Heart right ventricle (tissue), 16 donors: ENCODE measurements at regions not wholly inside any gene's neighbourhood (a gene's known extent, or its start where the extent isn't known, plus 50 kb on each side); places are given as distances from the start of the nearest gene placed in this dataset.

ENCODE experiments used
- ATAC-seq, 8 donors: fragments of 200-7000 bp; cut with Tn5 transposase; one replicate each; pipeline ENCODE4 v1.9.1; 2020; ENCODE audit warnings: mild to moderate bottlenecking in 8 of 8, moderate library complexity in 8 of 8, moderate number of reproducible peaks in 1 of 8
- DNase-seq, 2 donors: peaks; one replicate each; pipeline ENCODE4 v3.0.0-alpha.2; 2020
- H3K27ac ChIP-seq, 10 donors: fragments of 200-600 bp; sonication (generic) in 2 of 10; one replicate each; pipeline versions ENCODE4 v1.5.0 to v1.8.0; 2020 to 2022; ENCODE audit warnings: mild to moderate bottlenecking in 3 of 10
- H3K27me3 ChIP-seq, 7 donors: fragments of 200-600 bp; one replicate each; pipeline ENCODE4 v1.8.0; 2021 to 2022; ENCODE audit warnings: mild to moderate bottlenecking in 2 of 7
- H3K36me3 ChIP-seq, 9 donors: fragments of 200-600 bp; sonication (generic) in 1 of 9; one replicate each; pipeline versions ENCODE4 v1.5.0 to v1.8.0; 2020 to 2022; ENCODE audit warnings: mild to moderate bottlenecking in 2 of 9
- H3K4me1 ChIP-seq, 9 donors: fragments of 200-600 bp; sonication (generic) in 1 of 9; one replicate each; pipeline versions ENCODE4 v1.5.0 to v1.8.0; 2020 to 2022; ENCODE audit warnings: mild to moderate bottlenecking in 4 of 9
- H3K4me3 ChIP-seq, 10 donors: fragments of 200-600 bp; sonication (generic) in 2 of 10; one replicate each; pipeline versions ENCODE4 v1.5.0 to v1.8.0; 2020 to 2022; ENCODE audit warnings: mild to moderate bottlenecking in 7 of 10, moderate library complexity in 2 of 10
- H3K9me3 ChIP-seq, 11 donors: fragments of 200-600 bp in 10 of 11; sonication (generic) in 2 of 11; one replicate each; pipeline versions ENCODE4 v1.5.0 to v1.8.0; 2013 to 2022; ENCODE audit warnings: mild to moderate bottlenecking in 2 of 11, control low read depth in 1 of 11, moderate library complexity in 1 of 11
- WGBS, 2 donors: extraction: QIAGEN DNeasy Blood & Tissue Kit; methylation state at CpG; one replicate each; pipeline ENCODE4 v1.1.7; 2013; ENCODE audit warnings: inconsistent platforms in 1 of 2; 5-methylcytosine and 5-hydroxymethylcytosine counted together
- intact Hi-C, 10 donors: fragments of 100-400 bp; cut with DNase I; formaldehyde crosslinking; loops; one replicate each; pipeline versions ENCODE4 v1.11.1 to v1.14.2; 2022
- TF ChIP-seq, protein P1 (sequence below), 9 donors: fragments of 200-600 bp; sonication (generic) in 2 of 9; IDR thresholded peaks; one replicate each; pipeline versions ENCODE4 v1.5.0 to v1.8.0; 2021 to 2022; ENCODE audit warnings: antibody characterized with exemption in 9 of 9, mild to moderate bottlenecking in 5 of 9, moderate library complexity in 1 of 9
- donor health status: Arrhythmogenic right ventricular cardiomyopathy.
- donor health status: ischemic (EF 13 %, LVEDD 7.1; RV severe dilation, severe dysfunction).
- donor health status: healthy with polysubstance abuse.
- donor health status: DM: no; HTN: yes; CAD: no.
- donor health status: DM: no; HTN: no; CAD: no.
- donor health status: ischemic (EF 25% LVEDD 6.9; RV normal size, moderate dysfunction).
- donor health status: ischemic (EF 25% LVEDD 5.7; RV mildly dilated, moderate dysfunction).
- donor health status: healthy.
- donor health status: DM: yes; HTN: yes; CAD: no.
- donor health status: Ischemic cardiomyopathy.
- donor health status: ischemic (EF 35%, LVEDD 5.7; RV mildly dilated, moderate dysfunction).
- donor health status: nonischemic (EF 11% LVEDD 7.7; RV severe dilation, severe dysfunction).
- donor health status: DM: yes; HTN: yes; CAD: no.
- donor health status: PGD.
- donor health status: ischemic (EF 29% LVEDD 5.4; RV normal size, mild dysfunction).
- donor health status: nonischemic (EF 23%, LVEDD 6.1; RV moderate dilation, normal function).

GRCh38 chr15:95868970-95869369 is 461.5 kb upstream of the NR2F2 start:
- no peak for ATAC-seq
- DNase-seq = no peak
- WGBS, 2 donors = 88 to 93% methylated on average over 13 of the region's 13 CpGs
- Histone ChIP-seq H3K27ac (no peak overlapping the region), H3K36me3 (no peaks in the 10 kb centered on the region), H3K4me1 (no peaks in the 10 kb centered on the region), H3K27me3 (no peaks in the 10 kb centered on the region), H3K9me3 (no peaks in the 10 kb centered on the region), H3K4me3 (no peak overlapping the region)
- TF ChIP-seq, protein P1, sequence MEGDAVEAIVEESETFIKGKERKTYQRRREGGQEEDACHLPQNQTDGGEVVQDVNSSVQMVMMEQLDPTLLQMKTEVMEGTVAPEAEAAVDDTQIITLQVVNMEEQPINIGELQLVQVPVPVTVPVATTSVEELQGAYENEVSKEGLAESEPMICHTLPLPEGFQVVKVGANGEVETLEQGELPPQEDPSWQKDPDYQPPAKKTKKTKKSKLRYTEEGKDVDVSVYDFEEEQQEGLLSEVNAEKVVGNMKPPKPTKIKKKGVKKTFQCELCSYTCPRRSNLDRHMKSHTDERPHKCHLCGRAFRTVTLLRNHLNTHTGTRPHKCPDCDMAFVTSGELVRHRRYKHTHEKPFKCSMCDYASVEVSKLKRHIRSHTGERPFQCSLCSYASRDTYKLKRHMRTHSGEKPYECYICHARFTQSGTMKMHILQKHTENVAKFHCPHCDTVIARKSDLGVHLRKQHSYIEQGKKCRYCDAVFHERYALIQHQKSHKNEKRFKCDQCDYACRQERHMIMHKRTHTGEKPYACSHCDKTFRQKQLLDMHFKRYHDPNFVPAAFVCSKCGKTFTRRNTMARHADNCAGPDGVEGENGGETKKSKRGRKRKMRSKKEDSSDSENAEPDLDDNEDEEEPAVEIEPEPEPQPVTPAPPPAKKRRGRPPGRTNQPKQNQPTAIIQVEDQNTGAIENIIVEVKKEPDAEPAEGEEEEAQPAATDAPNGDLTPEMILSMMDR (IDR thresholded peaks at IDR 0.05) = no peak
- intact Hi-C loops = no loop called here

DNA sequence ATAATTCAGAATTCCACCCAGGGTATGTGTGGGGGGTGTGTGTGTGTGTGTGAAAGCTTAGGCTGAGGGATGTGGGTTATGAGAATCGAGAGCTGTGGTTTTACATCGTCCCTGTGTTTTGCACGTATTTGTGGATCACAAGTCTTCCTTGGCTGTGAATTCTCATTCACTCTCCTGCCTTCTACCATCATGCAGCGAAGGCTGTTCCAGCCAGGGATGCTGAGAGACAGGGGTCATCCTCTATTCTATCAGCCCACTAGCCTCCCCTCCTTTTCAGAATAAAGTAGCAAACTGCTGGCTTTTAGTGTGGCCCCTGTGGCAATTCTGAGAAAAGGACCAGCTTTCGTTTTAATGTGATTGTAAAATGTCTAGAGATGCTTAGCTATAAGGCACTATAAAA is 460.6 kb upstream of the NR2F2 start:
- H3K4me3 ChIP-seq = no peak overlapping the region
- no peaks in the 10 kb centered on the region for H3K27me3 ChIP-seq
- intact Hi-C loops = no loop called here
- H3K9me3 ChIP-seq = no peaks in the 10 kb centered on the region
- no peaks in the 10 kb centered on the region for H3K36me3 ChIP-seq
- 78 to 89% methylated on average over 5 of the region's 5 CpGs for WGBS, 2 donors
- peaks cover 0 to 8% (median 0%) of the 10 kb centered on the region in 9 donors for H3K4me1 ChIP-seq
- TF ChIP-seq, protein P1 (IDR thresholded peaks at IDR 0.05) = no peak
- no peak overlapping the region for H3K27ac ChIP-seq
- DNase-seq (no peak), ATAC-seq (no peak)

DNA sequence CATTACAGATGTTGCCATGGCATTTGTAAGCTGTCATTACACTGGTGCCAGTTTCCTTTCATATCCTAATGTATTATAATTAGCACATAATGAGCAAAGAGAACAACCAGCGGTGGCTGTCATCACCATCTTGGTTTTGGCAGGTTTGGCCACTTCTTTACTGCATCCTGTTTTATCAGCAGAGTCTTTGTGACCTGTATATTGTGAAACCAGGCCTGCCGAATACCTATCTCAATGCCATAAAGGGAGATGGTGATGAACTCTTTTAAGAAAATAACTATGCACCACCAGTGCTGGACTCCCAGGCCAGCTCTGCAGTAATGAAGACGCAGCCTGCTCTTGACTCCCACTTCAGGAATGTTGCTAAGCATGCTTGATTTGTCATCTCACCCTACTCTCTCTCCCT is 458.1 kb upstream of the NR2F2 start:
- intact Hi-C loops = no loop called here
- peaks cover 0 to 17% (median 0%) of the 10 kb centered on the region in 9 donors for H3K4me1 ChIP-seq
- no peaks in the 10 kb centered on the region for H3K36me3 ChIP-seq
- H3K27me3 ChIP-seq = no peaks in the 10 kb centered on the region
- no peak for ATAC-seq
- WGBS, 2 donors = 54 to 56% methylated on average over 3 of the region's 3 CpGs
- TF ChIP-seq, protein P1 (IDR thresholded peaks at IDR 0.05) = no peak
- H3K9me3 ChIP-seq = no peaks in the 10 kb centered on the region
- no peak overlapping the region for H3K27ac ChIP-seq
- no peak overlapping the region for H3K4me3 ChIP-seq
- DNase-seq = no peak

GRCh38 chr15:95874637-95875036 is 455.9 kb upstream of the NR2F2 start:
- TF ChIP-seq, protein P1 (IDR thresholded peaks at IDR 0.05) = no peak
- Histone ChIP-seq H3K27me3 (no peaks in the 10 kb centered on the region), H3K9me3 (no peaks in the 10 kb centered on the region), H3K36me3 (no peaks in the 10 kb centered on the region), H3K4me3 (no peak overlapping the region), H3K27ac (peak overlapping the region in 1 of 10 donors; percentile 15), H3K4me1 (peaks cover 0 to 27% (median under 1%) of the 10 kb centered on the region in 9 donors)
- DNase-seq (no peak), ATAC-seq (no peak)
- intact Hi-C loops = no loop called here
